ENCODE measurements at regions not wholly inside any gene's neighbourhood (a gene's known extent, or its start where the extent isn't known, plus 50 kb on each side); places are given as distances from the start of the nearest gene placed in this dataset.

DNA sequence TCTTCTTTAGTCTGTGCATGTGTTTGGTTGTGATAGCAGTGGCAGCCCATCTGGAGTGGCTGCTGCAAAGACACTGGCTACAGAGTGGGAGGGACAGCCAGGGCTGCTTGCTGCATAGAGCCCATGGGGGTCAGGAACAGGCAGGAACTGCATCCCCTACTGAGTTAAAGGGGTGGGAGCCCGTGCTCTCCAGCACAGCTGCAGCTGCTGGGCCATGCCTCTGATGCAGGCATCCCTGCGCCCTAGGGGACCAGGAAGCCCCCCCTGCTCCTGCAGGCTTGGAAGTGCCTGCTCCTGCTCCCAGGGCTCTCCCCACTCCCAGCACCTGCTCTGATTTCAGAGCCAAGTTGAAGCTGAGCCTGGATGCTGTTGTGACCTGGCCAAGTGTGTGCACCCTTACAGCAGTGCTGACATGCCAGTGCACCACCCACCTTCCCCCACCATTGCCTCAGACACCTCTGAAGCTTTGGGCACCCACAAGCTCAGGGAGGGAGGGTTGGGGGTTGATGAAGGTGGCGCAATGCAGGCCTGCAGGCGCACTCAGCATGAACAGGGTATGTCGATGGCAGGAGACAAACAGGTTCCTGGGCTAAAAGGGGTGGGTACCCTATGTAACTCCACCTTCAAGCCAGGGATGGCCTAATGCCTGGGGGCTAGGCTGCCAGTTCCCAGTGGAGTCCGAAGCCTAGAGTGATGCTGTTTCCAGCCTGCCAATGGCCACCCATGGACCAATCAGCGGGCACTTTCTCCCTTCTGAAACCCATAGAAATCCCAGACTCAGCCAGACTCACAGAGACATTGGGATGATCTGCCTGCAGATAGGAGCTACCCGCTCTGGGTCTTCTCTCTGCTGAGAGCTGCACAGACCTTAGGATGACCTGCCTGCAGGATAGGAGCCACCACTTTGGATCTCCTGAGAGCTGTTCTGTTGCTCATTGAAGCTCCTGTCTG lies 919.9 kb upstream of the MIR17HG start:
- H3K9me3 Mint-ChIP-seq, result no peaks in the 10 kb centered on the region
- 0 out of 2 replicates have a peak, but pooled peaks cover 4% of the 10 kb centered on the region for H3K4me1 Mint-ChIP-seq
- ChIA-PET POLR2A (no interaction called here), CTCF (interaction anchor here (0.6 kb wide), 1 partner anchor 11 kb away, joined by 3 read pairs; no protein-coding TSS in a partner anchor)
- H3K4me3 Mint-ChIP-seq, result no peak overlapping the region
- H3K27ac Mint-ChIP-seq, result no peak overlapping the region
- DNase-seq (ENCODE audit: low spot score), result peak; percentile 17
- ATAC-seq, result peak; percentile 77
- no peaks in the 10 kb centered on the region for H3K36me3 Mint-ChIP-seq
- TF ChIP-seq, protein P1, sequence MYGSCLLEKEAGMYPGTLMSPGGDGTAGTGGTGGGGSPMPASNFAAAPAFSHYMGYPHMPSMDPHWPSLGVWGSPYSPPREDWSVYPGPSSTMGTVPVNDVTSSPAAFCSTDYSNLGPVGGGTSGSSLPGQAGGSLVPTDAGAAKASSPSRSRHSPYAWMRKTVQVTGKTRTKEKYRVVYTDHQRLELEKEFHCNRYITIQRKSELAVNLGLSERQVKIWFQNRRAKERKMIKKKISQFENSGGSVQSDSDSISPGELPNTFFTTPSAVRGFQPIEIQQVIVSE (CRISPR knock-in tag; IDR thresholded peaks at IDR 0.05; ENCODE audit: borderline replicate concordance), result no peak
- TF ChIP-seq ZNF138 (CRISPR knock-in tag; conservative IDR thresholded peaks at IDR 0.05) (no peak), ZNF219 (CRISPR knock-in tag; IDR thresholded peaks at IDR 0.05; ENCODE audit: borderline replicate concordance) (no peak), ETV6 (CRISPR knock-in tag; IDR thresholded peaks at IDR 0.05) (no peak), ZNF396 (CRISPR knock-in tag; IDR thresholded peaks at IDR 0.05; ENCODE audit: borderline replicate concordance) (no peak), ZNF232 (CRISPR knock-in tag; IDR thresholded peaks at IDR 0.05) (no peak), ATF1 (CRISPR knock-in tag; IDR thresholded peaks at IDR 0.05) (no peak), GTF2I (CRISPR knock-in tag; conservative IDR thresholded peaks at IDR 0.05) (no peak)
- TF ChIP-seq, protein P2, sequence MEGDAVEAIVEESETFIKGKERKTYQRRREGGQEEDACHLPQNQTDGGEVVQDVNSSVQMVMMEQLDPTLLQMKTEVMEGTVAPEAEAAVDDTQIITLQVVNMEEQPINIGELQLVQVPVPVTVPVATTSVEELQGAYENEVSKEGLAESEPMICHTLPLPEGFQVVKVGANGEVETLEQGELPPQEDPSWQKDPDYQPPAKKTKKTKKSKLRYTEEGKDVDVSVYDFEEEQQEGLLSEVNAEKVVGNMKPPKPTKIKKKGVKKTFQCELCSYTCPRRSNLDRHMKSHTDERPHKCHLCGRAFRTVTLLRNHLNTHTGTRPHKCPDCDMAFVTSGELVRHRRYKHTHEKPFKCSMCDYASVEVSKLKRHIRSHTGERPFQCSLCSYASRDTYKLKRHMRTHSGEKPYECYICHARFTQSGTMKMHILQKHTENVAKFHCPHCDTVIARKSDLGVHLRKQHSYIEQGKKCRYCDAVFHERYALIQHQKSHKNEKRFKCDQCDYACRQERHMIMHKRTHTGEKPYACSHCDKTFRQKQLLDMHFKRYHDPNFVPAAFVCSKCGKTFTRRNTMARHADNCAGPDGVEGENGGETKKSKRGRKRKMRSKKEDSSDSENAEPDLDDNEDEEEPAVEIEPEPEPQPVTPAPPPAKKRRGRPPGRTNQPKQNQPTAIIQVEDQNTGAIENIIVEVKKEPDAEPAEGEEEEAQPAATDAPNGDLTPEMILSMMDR (IDR thresholded peaks at IDR 0.05), result no peak
- TF ChIP-seq, protein P3, sequence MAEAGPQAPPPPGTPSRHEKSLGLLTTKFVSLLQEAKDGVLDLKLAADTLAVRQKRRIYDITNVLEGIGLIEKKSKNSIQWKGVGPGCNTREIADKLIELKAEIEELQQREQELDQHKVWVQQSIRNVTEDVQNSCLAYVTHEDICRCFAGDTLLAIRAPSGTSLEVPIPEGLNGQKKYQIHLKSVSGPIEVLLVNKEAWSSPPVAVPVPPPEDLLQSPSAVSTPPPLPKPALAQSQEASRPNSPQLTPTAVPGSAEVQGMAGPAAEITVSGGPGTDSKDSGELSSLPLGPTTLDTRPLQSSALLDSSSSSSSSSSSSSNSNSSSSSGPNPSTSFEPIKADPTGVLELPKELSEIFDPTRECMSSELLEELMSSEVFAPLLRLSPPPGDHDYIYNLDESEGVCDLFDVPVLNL (CRISPR knock-in tag; IDR thresholded peaks at IDR 0.05; ENCODE audit: borderline replicate concordance, low read depth), result no peak
- TF ChIP-seq, protein P4, sequence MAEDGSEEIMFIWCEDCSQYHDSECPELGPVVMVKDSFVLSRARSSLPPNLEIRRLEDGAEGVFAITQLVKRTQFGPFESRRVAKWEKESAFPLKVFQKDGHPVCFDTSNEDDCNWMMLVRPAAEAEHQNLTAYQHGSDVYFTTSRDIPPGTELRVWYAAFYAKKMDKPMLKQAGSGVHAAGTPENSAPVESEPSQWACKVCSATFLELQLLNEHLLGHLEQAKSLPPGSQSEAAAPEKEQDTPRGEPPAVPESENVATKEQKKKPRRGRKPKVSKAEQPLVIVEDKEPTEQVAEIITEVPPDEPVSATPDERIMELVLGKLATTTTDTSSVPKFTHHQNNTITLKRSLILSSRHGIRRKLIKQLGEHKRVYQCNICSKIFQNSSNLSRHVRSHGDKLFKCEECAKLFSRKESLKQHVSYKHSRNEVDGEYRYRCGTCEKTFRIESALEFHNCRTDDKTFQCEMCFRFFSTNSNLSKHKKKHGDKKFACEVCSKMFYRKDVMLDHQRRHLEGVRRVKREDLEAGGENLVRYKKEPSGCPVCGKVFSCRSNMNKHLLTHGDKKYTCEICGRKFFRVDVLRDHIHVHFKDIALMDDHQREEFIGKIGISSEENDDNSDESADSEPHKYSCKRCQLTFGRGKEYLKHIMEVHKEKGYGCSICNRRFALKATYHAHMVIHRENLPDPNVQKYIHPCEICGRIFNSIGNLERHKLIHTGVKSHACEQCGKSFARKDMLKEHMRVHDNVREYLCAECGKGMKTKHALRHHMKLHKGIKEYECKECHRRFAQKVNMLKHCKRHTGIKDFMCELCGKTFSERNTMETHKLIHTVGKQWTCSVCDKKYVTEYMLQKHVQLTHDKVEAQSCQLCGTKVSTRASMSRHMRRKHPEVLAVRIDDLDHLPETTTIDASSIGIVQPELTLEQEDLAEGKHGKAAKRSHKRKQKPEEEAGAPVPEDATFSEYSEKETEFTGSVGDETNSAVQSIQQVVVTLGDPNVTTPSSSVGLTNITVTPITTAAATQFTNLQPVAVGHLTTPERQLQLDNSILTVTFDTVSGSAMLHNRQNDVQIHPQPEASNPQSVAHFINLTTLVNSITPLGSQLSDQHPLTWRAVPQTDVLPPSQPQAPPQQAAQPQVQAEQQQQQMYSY (CRISPR knock-in tag; IDR thresholded peaks at IDR 0.05), result no peak
- TF ChIP-seq, protein P5, sequence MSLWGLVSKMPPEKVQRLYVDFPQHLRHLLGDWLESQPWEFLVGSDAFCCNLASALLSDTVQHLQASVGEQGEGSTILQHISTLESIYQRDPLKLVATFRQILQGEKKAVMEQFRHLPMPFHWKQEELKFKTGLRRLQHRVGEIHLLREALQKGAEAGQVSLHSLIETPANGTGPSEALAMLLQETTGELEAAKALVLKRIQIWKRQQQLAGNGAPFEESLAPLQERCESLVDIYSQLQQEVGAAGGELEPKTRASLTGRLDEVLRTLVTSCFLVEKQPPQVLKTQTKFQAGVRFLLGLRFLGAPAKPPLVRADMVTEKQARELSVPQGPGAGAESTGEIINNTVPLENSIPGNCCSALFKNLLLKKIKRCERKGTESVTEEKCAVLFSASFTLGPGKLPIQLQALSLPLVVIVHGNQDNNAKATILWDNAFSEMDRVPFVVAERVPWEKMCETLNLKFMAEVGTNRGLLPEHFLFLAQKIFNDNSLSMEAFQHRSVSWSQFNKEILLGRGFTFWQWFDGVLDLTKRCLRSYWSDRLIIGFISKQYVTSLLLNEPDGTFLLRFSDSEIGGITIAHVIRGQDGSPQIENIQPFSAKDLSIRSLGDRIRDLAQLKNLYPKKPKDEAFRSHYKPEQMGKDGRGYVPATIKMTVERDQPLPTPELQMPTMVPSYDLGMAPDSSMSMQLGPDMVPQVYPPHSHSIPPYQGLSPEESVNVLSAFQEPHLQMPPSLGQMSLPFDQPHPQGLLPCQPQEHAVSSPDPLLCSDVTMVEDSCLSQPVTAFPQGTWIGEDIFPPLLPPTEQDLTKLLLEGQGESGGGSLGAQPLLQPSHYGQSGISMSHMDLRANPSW (CRISPR knock-in tag; conservative IDR thresholded peaks at IDR 0.05; ENCODE audit: low read depth), result no peak
- TF ChIP-seq, protein P6, sequence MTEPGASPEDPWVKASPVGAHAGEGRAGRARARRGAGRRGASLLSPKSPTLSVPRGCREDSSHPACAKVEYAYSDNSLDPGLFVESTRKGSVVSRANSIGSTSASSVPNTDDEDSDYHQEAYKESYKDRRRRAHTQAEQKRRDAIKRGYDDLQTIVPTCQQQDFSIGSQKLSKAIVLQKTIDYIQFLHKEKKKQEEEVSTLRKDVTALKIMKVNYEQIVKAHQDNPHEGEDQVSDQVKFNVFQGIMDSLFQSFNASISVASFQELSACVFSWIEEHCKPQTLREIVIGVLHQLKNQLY (CRISPR knock-in tag; IDR thresholded peaks at IDR 0.05), result no peak
- TF ChIP-seq, protein P7, sequence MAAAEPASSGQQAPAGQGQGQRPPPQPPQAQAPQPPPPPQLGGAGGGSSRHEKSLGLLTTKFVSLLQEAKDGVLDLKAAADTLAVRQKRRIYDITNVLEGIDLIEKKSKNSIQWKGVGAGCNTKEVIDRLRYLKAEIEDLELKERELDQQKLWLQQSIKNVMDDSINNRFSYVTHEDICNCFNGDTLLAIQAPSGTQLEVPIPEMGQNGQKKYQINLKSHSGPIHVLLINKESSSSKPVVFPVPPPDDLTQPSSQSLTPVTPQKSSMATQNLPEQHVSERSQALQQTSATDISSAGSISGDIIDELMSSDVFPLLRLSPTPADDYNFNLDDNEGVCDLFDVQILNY (CRISPR knock-in tag; IDR thresholded peaks at IDR 0.05), result no peak
- TF ChIP-seq, protein P8, sequence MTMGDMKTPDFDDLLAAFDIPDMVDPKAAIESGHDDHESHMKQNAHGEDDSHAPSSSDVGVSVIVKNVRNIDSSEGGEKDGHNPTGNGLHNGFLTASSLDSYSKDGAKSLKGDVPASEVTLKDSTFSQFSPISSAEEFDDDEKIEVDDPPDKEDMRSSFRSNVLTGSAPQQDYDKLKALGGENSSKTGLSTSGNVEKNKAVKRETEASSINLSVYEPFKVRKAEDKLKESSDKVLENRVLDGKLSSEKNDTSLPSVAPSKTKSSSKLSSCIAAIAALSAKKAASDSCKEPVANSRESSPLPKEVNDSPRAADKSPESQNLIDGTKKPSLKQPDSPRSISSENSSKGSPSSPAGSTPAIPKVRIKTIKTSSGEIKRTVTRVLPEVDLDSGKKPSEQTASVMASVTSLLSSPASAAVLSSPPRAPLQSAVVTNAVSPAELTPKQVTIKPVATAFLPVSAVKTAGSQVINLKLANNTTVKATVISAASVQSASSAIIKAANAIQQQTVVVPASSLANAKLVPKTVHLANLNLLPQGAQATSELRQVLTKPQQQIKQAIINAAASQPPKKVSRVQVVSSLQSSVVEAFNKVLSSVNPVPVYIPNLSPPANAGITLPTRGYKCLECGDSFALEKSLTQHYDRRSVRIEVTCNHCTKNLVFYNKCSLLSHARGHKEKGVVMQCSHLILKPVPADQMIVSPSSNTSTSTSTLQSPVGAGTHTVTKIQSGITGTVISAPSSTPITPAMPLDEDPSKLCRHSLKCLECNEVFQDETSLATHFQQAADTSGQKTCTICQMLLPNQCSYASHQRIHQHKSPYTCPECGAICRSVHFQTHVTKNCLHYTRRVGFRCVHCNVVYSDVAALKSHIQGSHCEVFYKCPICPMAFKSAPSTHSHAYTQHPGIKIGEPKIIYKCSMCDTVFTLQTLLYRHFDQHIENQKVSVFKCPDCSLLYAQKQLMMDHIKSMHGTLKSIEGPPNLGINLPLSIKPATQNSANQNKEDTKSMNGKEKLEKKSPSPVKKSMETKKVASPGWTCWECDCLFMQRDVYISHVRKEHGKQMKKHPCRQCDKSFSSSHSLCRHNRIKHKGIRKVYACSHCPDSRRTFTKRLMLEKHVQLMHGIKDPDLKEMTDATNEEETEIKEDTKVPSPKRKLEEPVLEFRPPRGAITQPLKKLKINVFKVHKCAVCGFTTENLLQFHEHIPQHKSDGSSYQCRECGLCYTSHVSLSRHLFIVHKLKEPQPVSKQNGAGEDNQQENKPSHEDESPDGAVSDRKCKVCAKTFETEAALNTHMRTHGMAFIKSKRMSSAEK (CRISPR knock-in tag; IDR thresholded peaks at IDR 0.05; ENCODE audit: borderline replicate concordance), result no peak
- no peaks in the 10 kb centered on the region for H3K27me3 Mint-ChIP-seq (ENCODE audit: low read depth)
